ENCODE measurements at regions not wholly inside any gene's neighbourhood (a gene's known extent, or its start where the extent isn't known, plus 50 kb on each side); places are given as distances from the start of the nearest gene placed in this dataset.

DNA sequence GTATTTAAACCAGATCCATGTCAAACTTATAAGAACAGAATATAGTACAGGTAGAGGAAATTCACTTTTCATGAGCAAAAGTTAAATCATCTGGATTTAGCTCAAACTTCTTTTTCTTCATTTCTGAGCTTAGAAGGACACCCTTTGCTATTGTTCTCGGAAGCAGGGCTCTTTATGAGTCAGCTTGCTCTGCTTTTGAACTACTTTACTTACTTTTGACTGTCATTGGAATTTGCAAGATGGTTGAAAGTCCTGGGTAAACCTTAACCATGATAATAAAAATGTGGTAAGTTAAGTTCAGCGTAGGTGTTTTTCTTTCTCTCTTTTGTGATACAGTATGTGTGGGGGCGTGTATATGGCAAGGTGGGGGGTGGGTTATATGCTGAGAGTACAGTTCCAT, 312.7 kb upstream of the DPH6 start:
- TF ChIP-seq, protein P1, sequence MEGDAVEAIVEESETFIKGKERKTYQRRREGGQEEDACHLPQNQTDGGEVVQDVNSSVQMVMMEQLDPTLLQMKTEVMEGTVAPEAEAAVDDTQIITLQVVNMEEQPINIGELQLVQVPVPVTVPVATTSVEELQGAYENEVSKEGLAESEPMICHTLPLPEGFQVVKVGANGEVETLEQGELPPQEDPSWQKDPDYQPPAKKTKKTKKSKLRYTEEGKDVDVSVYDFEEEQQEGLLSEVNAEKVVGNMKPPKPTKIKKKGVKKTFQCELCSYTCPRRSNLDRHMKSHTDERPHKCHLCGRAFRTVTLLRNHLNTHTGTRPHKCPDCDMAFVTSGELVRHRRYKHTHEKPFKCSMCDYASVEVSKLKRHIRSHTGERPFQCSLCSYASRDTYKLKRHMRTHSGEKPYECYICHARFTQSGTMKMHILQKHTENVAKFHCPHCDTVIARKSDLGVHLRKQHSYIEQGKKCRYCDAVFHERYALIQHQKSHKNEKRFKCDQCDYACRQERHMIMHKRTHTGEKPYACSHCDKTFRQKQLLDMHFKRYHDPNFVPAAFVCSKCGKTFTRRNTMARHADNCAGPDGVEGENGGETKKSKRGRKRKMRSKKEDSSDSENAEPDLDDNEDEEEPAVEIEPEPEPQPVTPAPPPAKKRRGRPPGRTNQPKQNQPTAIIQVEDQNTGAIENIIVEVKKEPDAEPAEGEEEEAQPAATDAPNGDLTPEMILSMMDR (IDR thresholded peaks at IDR 0.05; ENCODE audit: borderline replicate concordance, extremely low read depth, low read length, poor library complexity, severe bottlenecking): no peak
- no peak for TF ChIP-seq EZH2 (IDR thresholded peaks at IDR 0.05; ENCODE audit: borderline replicate concordance, low read depth, low read length, severe bottlenecking)

Data from DND-41 (cell line).